DMS53 treated with DMSO at 0.1 percent for 48 hours (cell line): ENCODE measurements at regions not wholly inside any gene's neighbourhood (a gene's known extent, or its start where the extent isn't known, plus 50 kb on each side); places are given as distances from the start of the nearest gene placed in this dataset.

Source experiments
- DNase-seq: peaks from one replicate; lab custom pipeline; 2025; ENCODE audit not compliant: unreplicated experiment; lab: John Stamatoyannopoulos, UW

- no peak for DNase-seq
These were observed 405.7 kb upstream of the SALL1 start for GRCh38 chr16:51556694-51557340.

GRCh38 chr16:51553910-51554309 lies 402.8 kb upstream of the SALL1 start:
- no peak for DNase-seq

GRCh38 chr16:51553314-51553713 lies 402.2 kb upstream of the SALL1 start:
- no peak for DNase-seq

- DNase-seq = no peak
These were observed 399.8 kb upstream of the SALL1 start for GRCh38 chr16:51550800-51551347.

GRCh38 chr16:51549836-51550235 lies 398.8 kb upstream of the SALL1 start:
- no peak for DNase-seq

GRCh38 chr16:51545951-51546350 lies 394.9 kb upstream of the SALL1 start:
- DNase-seq = no peak

GRCh38 chr16:51544851-51545467 lies 393.9 kb upstream of the SALL1 start:
- DNase-seq = no peak

GRCh38 chr16:51543971-51544370 lies 392.9 kb upstream of the SALL1 start:
- DNase-seq = no peak

- DNase-seq = no peak
These were observed 392.1 kb upstream of the SALL1 start for GRCh38 chr16:51542981-51543815.

GRCh38 chr16:51540259-51540658 lies 389.2 kb upstream of the SALL1 start:
- no peak for DNase-seq

GRCh38 chr16:51538707-51539498 lies 387.8 kb upstream of the SALL1 start:
- no peak for DNase-seq

GRCh38 chr16:51535591-51535990 lies 384.5 kb upstream of the SALL1 start:
- DNase-seq = no peak

GRCh38 chr16:51532551-51532950 lies 381.5 kb upstream of the SALL1 start:
- DNase-seq = no peak

- no peak for DNase-seq
These were observed 380.2 kb upstream of the SALL1 start for GRCh38 chr16:51531271-51531670.

GRCh38 chr16:51527349-51527748 lies 376.3 kb upstream of the SALL1 start:
- DNase-seq = no peak

- no peak for DNase-seq
These were observed 375.6 kb upstream of the SALL1 start for GRCh38 chr16:51526621-51527020.

GRCh38 chr16:51524555-51525373 lies 373.7 kb upstream of the SALL1 start:
- DNase-seq = no peak

- no peak for DNase-seq
These were observed 373.0 kb upstream of the SALL1 start for GRCh38 chr16:51524070-51524469.

GRCh38 chr16:51523400-51523799 lies 372.3 kb upstream of the SALL1 start:
- no peak for DNase-seq

GRCh38 chr16:51522902-51523301 lies 371.8 kb upstream of the SALL1 start:
- no peak for DNase-seq
